ENCODE measurements at regions not wholly inside any gene's neighbourhood (a gene's known extent, or its start where the extent isn't known, plus 50 kb on each side); places are given as distances from the start of the nearest gene placed in this dataset.

- Mint-ChIP-seq H3K4me1 (no peaks in the 10 kb centered on the region), H3K4me3 (no peak overlapping the region), H3K36me3 (ENCODE audit: low read depth) (peaks cover 4% of the 10 kb centered on the region), H3K9me3 (peaks cover 8% of the 10 kb centered on the region), H3K27ac (no peak overlapping the region), H3K27me3 (ENCODE audit: low read depth) (peaks cover 12% of the 10 kb centered on the region)
- TF ChIP-seq CTCF (IDR thresholded peaks at IDR 0.05; ENCODE audit: unreplicated experiment in 3 of 3), result no peak
Measured at GRCh38 chr11:70930215-70930614, 322.2 kb downstream of the SHANK2 start.

- H3K27me3 Mint-ChIP-seq (ENCODE audit: low read depth), result peaks cover 12% of the 10 kb centered on the region
- H3K36me3 Mint-ChIP-seq (ENCODE audit: low read depth), result peaks cover 4% of the 10 kb centered on the region
- peaks cover 7% of the 10 kb centered on the region for H3K9me3 Mint-ChIP-seq
- H3K4me1 Mint-ChIP-seq, result no peaks in the 10 kb centered on the region
- no peak overlapping the region for H3K4me3 Mint-ChIP-seq
- no peak for TF ChIP-seq CTCF (IDR thresholded peaks at IDR 0.05; ENCODE audit: unreplicated experiment in 3 of 3)
- no peak overlapping the region for H3K27ac Mint-ChIP-seq
Measured at GRCh38 chr11:70931430-70931829, 320.9 kb downstream of the SHANK2 start.

- H3K27me3 Mint-ChIP-seq (ENCODE audit: low read depth), result peaks cover 12% of the 10 kb centered on the region
- H3K27ac Mint-ChIP-seq, result no peak overlapping the region
- H3K36me3 Mint-ChIP-seq (ENCODE audit: low read depth), result peaks cover 6% of the 10 kb centered on the region
- TF ChIP-seq CTCF (IDR thresholded peaks at IDR 0.05; ENCODE audit: unreplicated experiment in 3 of 3), result no peak
- no peak overlapping the region for H3K4me3 Mint-ChIP-seq
- H3K4me1 Mint-ChIP-seq, result no peaks in the 10 kb centered on the region
- H3K9me3 Mint-ChIP-seq, result peaks cover 7% of the 10 kb centered on the region
Measured at GRCh38 chr11:70933981-70934583, 318.3 kb downstream of the SHANK2 start.

- peaks cover 9% of the 10 kb centered on the region for H3K36me3 Mint-ChIP-seq (ENCODE audit: low read depth)
- no peak overlapping the region for H3K27ac Mint-ChIP-seq
- TF ChIP-seq CTCF (IDR thresholded peaks at IDR 0.05; ENCODE audit: unreplicated experiment in 3 of 3), result no peak
- H3K4me3 Mint-ChIP-seq, result no peak overlapping the region
- H3K27me3 Mint-ChIP-seq (ENCODE audit: low read depth), result peaks cover 6% of the 10 kb centered on the region
- no peaks in the 10 kb centered on the region for H3K4me1 Mint-ChIP-seq
- peaks cover 12% of the 10 kb centered on the region for H3K9me3 Mint-ChIP-seq
Measured at GRCh38 chr11:70935006-70935768, 317.2 kb downstream of the SHANK2 start.

- Mint-ChIP-seq H3K4me3 (no peak overlapping the region), H3K27me3 (ENCODE audit: low read depth) (peaks cover 12% of the 10 kb centered on the region), H3K9me3 (peaks cover 52% of the 10 kb centered on the region), H3K36me3 (ENCODE audit: low read depth) (peaks cover 52% of the 10 kb centered on the region), H3K27ac (no peak overlapping the region), H3K4me1 (no peaks in the 10 kb centered on the region)
- peak in 1 of 3 experiments; percentile 26 for TF ChIP-seq CTCF (IDR thresholded peaks at IDR 0.05; ENCODE audit: unreplicated experiment in 3 of 3)
Measured at GRCh38 chr11:70942593-70942992, 309.8 kb downstream of the SHANK2 start.

- Mint-ChIP-seq H3K27ac (no peak overlapping the region), H3K36me3 (ENCODE audit: low read depth) (peaks cover 50% of the 10 kb centered on the region), H3K27me3 (ENCODE audit: low read depth) (peaks cover 15% of the 10 kb centered on the region), H3K4me1 (peaks cover 4% of the 10 kb centered on the region), H3K4me3 (no peak overlapping the region), H3K9me3 (peaks cover 44% of the 10 kb centered on the region)
- TF ChIP-seq CTCF (IDR thresholded peaks at IDR 0.05; ENCODE audit: unreplicated experiment in 3 of 3), result no peak
Measured at GRCh38 chr11:70944141-70944540, 308.2 kb downstream of the SHANK2 start.

Data from nephron (organoid).